Mesodermal cell (in vitro differentiated cells): ENCODE measurements at regions not wholly inside any gene's neighbourhood (a gene's known extent, or its start where the extent isn't known, plus 50 kb on each side); places are given as distances from the start of the nearest gene placed in this dataset.
A peak's percentile ranks its signal among the peaks of the same experiment; 100 is the strongest.
"Not testable (repeated sequence)": the region's sequence is repeated elsewhere in the genome, so short reads cannot be mapped to it uniquely, and the experiment has no call there.

Source experiments
- H3K27ac ChIP-seq: 2 replicates; pipeline ENCODE4 v1.7.0; 2013; ENCODE audit warnings: mild to moderate bottlenecking, low read depth, low read length, moderate library complexity; ENCODE audit not compliant: severe bottlenecking
- H3K36me3 ChIP-seq: 2 replicates; pipeline ENCODE4 v1.7.1; 2013; ENCODE audit warnings: mild to moderate bottlenecking, low read length, moderate library complexity; ENCODE audit not compliant: control insufficient read depth, insufficient read depth
- H3K4me1 ChIP-seq: one replicate; pipeline ENCODE4 v1.7.1; 2013; ENCODE audit warnings: mild to moderate bottlenecking, low read length; ENCODE audit not compliant: insufficient read depth, control insufficient read depth, poor library complexity, severe bottlenecking
- H3K4me3 ChIP-seq: 2 replicates; pipeline ENCODE4 v1.7.0; 2013; ENCODE audit warnings: low read length, control low read depth, mild to moderate bottlenecking; ENCODE audit not compliant: insufficient read depth, poor library complexity, severe bottlenecking; ENCODE audit errors: extremely low read depth
- H3K9me3 ChIP-seq: 2 replicates; pipeline ENCODE4 v1.7.1; 2013; ENCODE audit warnings: mild to moderate bottlenecking, low read length, moderate library complexity; ENCODE audit not compliant: control insufficient read depth
- WGBS, 2 experiments: methylation state at CpG; one replicate each; pipeline ENCODE4 v1.1.5; 2013; ENCODE audit warnings: missing lambda C conversion rate in 2 of 2; ENCODE audit not compliant: insufficient coverage in 2 of 2; 5-methylcytosine and 5-hydroxymethylcytosine counted together

DNA sequence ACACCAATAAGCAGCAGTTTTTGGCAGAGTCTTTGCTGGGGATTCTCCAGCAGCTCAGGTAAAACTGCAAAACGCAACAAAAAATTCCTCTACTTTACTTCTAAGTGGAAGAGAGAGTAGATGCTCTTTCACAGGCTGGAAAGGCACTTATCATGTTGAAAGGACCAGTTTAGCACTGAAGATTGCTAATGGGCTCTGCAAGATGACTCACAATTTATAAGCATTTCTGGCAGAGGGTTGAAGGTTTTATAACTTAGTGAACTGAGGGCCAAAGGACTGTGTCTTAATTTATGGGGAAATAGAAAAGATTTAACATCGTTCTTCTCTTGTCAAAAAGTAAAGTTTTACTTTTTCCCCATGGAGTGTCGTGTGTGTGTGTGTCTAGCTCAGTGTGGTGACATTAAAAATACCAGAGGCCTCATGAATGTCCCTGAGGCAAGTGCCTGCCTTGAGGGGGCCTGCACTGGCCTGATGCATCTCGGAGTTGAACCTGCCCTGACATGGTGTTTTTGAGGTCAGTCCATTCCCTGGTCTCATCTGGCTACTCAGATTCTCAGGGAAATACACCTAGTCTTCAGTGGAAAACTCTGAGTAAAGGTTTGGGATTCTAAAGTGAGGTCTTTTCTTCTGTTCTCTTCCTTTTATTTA, 1092.0 kb downstream of the NAALADL2 start:
- no peaks in the 10 kb centered on the region for H3K4me1 ChIP-seq
- 83 to 100% methylated on average over 1 to 2 of the region's 4 CpGs for WGBS, 2 experiments

DNA sequence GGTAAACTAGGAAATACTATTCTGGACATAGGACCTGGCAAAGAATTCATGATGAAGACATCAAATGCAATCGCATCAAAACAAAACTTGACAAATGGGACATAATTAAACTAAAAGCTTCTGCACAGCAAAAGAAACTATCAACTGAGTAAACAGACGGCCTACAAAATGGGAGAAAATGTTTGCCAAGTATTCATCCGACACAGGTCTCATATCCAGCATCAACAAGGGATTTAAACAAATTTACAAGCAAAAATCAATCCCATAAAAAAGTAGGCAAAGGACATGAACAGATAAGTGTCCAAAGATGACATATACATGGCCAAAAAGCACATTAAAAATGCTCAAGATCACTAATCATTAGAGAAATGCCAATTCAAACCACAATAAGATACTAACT, 1088.9 kb downstream of the NAALADL2 start:
- Histone ChIP-seq H3K4me1 (no peaks in the 10 kb centered on the region), H3K36me3 (no peaks in the 10 kb centered on the region), H3K4me3 (no peak overlapping the region), H3K9me3 (no peaks in the 10 kb centered on the region), H3K27ac (no peak overlapping the region)
- 85 to 89% methylated on average over 3 of the region's 3 CpGs for WGBS, 2 experiments

More for the DNA sequence above, 1092.0 kb downstream of the NAALADL2 start:
- Histone ChIP-seq H3K4me3 (no peak overlapping the region), H3K36me3 (no peaks in the 10 kb centered on the region), H3K27ac (no peak overlapping the region), H3K9me3 (no peaks in the 10 kb centered on the region)

DNA sequence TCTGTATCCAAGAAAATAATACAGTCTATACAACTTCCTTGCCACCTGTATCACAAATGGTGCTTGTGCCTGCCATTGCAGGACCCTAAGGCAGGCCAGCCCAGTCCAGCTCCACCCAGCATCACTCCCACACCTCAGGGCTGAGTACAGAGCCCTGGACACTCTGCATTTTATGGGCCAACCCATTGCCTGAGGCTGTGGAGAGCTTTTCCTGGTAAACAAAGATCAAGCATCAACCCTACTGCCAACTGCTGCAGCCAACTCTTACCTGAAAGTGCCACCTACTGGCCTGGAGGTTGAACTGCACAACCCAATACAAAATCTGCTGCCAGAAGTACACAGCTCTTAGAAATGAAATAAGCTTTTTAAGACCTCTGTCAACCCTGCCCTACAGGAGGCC, 1082.2 kb downstream of the NAALADL2 start:
- Histone ChIP-seq H3K4me3 (no peak overlapping the region), H3K4me1 (peaks cover 7% of the 10 kb centered on the region), H3K9me3 (no peaks in the 10 kb centered on the region), H3K27ac (no peak overlapping the region), H3K36me3 (no peaks in the 10 kb centered on the region)

DNA sequence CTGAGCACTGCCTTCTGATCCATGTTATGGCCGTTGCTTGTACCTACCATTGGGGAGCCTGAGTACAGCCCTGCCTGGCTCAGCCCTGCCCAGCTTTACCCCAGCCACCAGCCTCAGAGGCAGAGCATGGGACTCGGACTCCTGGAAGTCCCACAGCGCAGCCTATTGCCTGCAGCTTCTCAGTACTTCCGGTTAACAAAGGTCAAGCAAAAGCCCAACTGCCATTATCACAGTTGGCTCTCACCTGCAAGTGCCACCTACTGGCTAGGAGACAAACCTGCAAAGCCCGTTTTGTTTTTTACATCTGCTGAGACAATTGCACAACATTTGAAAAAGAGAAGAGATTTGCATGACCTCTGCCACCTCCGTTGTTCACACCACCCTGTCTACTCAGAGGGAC, 1081.7 kb downstream of the NAALADL2 start:
- peak overlapping the region; percentile 14 for H3K27ac ChIP-seq
- H3K4me3 ChIP-seq, result no peak overlapping the region
- H3K4me1 ChIP-seq, result peaks cover 7% of the 10 kb centered on the region
- no peaks in the 10 kb centered on the region for H3K36me3 ChIP-seq
- H3K9me3 ChIP-seq, result no peaks in the 10 kb centered on the region
- 70 to 80% methylated on average over 6 of the region's 6 CpGs for WGBS, 2 experiments

DNA sequence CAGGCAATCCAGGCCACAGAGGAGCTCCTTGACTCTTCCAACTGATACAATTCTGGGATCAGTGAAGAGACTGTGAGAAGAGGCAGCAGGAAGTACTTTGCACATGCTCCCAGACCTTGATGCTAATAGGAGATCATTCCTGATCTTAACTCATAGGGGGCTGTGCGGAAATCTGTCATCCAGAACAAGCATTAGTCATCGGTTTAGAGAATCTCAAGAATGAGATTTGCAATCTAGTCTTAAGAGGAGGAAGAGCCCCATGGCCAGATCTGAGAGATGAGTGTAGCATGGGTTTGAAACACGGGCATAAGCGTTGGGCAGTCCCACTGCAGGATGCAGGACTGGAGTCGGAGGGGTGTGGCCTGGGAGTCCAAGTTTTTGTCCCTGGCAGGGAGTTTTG, 1081.1 kb downstream of the NAALADL2 start:
- H3K4me1 ChIP-seq, result peaks cover 7% of the 10 kb centered on the region
- H3K27ac ChIP-seq, result peak overlapping the region; percentile 63
- 77 to 90% methylated on average over 5 of the region's 5 CpGs for WGBS, 2 experiments
- no peaks in the 10 kb centered on the region for H3K36me3 ChIP-seq
- no peak overlapping the region for H3K4me3 ChIP-seq
- no peaks in the 10 kb centered on the region for H3K9me3 ChIP-seq

DNA sequence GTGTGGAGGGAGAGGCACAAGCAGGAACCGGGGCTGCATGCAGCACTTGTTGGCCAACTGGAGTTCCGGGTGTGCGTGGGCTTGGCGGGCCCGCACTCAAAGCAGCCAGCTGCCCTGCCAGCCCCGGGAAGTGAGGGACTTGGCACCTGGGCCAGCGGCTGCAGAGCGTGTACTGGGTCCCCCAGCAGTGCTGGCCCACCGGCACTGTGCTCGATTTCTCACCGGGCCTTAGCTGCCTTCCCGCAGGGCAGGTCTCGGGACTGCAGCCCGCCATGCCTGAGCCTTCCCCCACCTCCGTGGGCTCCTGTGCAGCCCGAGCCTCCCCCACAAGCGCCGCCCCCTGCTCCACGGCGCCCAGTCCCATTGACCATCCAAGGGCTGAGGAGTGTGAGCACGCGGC, 1078.2 kb downstream of the NAALADL2 start:
- WGBS, 2 experiments, result 95 to 99% methylated on average over 13 to 19 of the region's 22 CpGs
- H3K36me3 ChIP-seq, result not testable (repeated sequence)

DNA sequence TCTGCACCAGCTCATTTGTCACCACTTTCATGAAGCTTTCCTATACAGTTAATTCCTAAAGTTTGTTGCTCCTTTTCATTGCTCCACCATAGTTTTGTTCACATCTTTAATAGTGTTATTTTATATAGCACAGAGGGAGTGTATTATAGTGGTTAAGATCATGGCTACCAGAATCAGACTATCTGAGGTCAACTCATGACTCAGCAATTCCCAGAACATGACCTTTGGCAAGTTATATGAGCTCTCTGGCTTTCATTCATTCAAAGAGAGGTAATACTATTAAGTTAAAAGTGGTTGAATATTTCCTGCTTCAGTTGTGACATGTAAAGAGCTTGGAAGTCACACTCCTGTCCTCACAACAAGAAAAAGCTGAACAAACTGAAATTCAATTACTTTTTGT, 1073.5 kb downstream of the NAALADL2 start:
- H3K4me1 ChIP-seq, result no peaks in the 10 kb centered on the region
- no peaks in the 10 kb centered on the region for H3K36me3 ChIP-seq
- H3K27ac ChIP-seq, result no peak overlapping the region
- no peak overlapping the region for H3K4me3 ChIP-seq
- no peaks in the 10 kb centered on the region for H3K9me3 ChIP-seq

More for the DNA sequence above, 1078.2 kb downstream of the NAALADL2 start:
- H3K9me3 ChIP-seq, H3K4me3 ChIP-seq, H3K27ac ChIP-seq, H3K4me1 ChIP-seq: not testable (repeated sequence)

DNA sequence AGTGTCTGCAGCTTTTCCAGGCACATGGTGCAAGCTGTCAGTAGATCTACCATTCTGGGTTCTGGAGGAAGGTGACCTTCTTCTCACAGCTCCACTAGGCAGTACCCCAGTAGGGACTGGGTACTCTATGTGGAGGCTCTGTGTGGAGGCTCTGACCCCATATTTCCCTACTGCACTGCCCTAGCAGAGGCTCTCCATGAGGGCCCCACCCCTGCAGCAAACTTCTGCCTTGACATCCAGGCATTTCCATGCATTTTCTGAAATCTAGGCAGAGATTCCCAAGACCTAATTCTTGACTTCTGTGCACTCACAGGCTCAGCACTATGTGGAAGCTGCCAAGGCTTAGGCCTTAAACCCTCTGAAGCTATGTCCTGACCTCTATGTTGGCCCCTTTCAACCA, 1060.0 kb downstream of the NAALADL2 start:
- H3K4me3 ChIP-seq, result no peak overlapping the region
- no peaks in the 10 kb centered on the region for H3K4me1 ChIP-seq

DNA sequence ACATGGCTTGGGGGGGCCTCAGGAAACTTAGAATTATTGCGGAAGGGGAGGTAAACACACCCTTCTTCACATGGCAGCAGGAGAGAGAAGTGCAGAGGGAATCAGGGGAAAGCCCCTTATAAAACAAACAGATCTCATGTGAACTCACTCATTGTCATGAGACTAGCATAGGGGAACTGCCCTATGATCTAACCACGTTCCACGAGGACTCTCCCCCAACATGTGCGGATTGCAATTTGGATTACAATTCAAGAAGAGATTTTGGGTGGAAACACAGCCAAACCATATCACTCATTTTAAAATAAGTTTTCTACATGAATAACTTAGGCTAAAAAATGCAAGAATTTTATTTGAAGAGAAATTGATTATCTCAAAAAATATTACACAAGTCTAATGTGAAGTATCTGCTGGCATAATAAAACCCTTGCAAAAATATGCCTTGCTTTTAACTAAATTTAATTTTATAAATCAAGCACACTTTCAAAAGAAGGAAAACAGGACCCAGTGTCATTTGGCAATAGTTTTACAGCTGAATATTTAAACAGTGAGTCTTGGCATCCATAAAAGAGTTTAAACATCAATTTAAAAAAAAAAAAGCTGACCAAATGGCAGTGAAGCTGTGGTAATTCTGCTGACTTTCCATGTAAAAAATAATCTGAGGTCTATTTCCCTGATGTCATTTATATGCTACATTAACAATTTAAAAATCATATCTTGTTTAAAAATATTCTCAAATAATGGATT, 1057.2 kb downstream of the NAALADL2 start:
- H3K4me3 ChIP-seq, result no peak overlapping the region
- H3K27ac ChIP-seq, result no peak overlapping the region
- no peaks in the 10 kb centered on the region for H3K36me3 ChIP-seq
- 100% methylated on average over 3 of the region's 4 CpGs; no CpG with 5 or more reads in 1 of the 2 experiments for WGBS, 2 experiments
- H3K9me3 ChIP-seq, result peaks cover 4% of the 10 kb centered on the region
- H3K4me1 ChIP-seq, result no peaks in the 10 kb centered on the region

More for the DNA sequence above, 1060.0 kb downstream of the NAALADL2 start:
- H3K9me3 ChIP-seq, result peaks cover 4% of the 10 kb centered on the region
- no peak overlapping the region for H3K27ac ChIP-seq
- H3K36me3 ChIP-seq, result no peaks in the 10 kb centered on the region

DNA sequence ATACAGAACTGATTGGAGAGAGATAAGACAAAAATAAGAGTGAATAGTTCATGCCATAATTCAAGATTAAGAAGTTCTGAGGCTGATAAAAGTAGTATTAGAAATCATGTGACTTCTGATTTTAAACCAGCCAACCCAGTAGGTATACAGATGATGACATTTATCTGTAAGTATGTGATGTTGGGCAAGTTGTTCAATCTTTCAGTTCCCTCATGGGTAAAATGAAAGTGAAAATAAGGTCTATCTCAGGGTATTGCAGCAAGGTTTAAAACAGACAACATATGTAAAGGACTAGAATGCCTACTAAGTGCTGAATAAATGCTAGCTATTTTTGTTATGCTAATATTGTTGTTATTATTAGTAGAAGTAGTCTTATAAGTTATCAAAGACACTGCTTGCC, 1055.7 kb downstream of the NAALADL2 start:
- H3K4me3 ChIP-seq, result no peak overlapping the region
- no peaks in the 10 kb centered on the region for H3K36me3 ChIP-seq
- H3K9me3 ChIP-seq, result peaks cover 4% of the 10 kb centered on the region
- no peaks in the 10 kb centered on the region for H3K4me1 ChIP-seq
- no peak overlapping the region for H3K27ac ChIP-seq

DNA sequence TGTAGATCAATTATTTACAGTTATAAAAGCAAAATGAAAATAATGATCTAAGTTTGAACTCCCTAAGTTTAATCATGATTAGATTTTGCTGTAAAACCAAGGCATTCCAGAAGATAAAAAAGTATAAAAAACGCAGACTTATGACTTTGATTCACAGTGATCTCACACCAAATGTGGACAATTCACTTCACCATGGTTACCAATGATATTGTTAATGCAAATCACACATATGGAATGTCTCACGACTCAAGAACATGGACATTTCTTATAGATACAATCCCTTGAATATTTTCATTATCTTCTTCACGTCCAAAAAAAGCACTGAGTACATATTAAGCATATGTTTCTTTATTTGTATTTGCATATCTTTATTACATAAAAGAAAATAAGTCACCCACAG, 1054.2 kb downstream of the NAALADL2 start:
- H3K9me3 ChIP-seq, result no peaks in the 10 kb centered on the region
- WGBS, 2 experiments, result 86% methylated on average over 1 of the region's 3 CpGs; no CpG with 5 or more reads in 1 of the 2 experiments
- no peak overlapping the region for H3K4me3 ChIP-seq
- H3K27ac ChIP-seq, result no peak overlapping the region
- H3K4me1 ChIP-seq, result no peaks in the 10 kb centered on the region
- no peaks in the 10 kb centered on the region for H3K36me3 ChIP-seq
